ENCODE measurements at regions not wholly inside any gene's neighbourhood (a gene's known extent, or its start where the extent isn't known, plus 50 kb on each side); places are given as distances from the start of the nearest gene placed in this dataset.
"Not testable (repeated sequence)": the region's sequence is repeated elsewhere in the genome, so short reads cannot be mapped to it uniquely, and the experiment has no call there.

DNA sequence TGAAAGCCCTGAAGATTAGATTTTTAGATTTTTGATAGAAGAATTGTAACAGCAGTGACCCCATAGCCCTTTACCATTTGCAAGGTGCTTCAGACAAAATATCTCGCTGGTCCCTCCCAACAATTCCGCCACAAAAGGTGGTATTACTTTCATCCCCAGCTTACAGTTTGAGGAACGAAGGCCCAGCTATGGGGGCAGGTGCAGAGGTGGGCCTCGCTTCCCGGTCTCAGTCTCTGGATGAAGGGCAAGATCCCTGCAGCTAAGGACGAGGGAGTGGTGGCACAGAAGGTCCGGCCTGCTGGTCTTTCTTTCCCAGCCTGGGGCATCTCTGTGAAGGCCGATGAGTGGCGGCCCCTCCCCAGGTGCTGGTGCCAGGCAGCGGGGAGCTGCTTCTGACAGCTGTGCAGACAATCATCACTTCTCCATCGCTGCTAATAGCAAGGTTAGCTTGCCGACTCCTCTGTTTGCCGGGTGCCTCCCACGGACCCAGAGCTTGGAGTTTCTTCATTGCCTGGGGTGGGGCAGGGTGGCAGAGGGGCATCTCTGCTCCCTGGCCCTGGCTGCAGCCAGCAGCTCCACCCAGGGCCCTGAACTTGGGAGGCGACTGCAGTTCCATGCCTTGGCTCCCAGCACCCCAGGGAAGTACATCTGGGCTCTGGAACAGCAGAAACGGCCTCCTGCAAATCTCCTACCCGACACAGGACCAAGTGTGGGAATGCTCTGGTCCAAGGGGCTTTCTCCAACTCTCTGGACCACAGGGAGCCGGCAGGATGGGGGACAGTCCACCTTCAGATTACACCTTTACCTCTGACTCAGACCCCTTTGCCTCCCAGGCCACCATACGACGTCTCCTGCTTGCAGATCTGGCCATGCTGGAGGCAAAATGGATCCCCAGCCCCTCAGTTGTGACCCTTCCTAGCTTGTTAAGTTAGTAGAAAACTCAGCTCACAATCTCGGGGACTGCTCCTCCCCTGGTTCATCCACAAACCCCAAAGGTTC is 170.5 kb downstream of the TRIM43 start:
- H3K4ac ChIP-seq (replicated peaks; ENCODE audit: insufficient read length, low read depth, low read length), result not testable (repeated sequence)

More for the DNA sequence above, 170.5 kb downstream of the TRIM43 start:
- DNase-seq (ENCODE audit: low read depth in 1 of 2, low spot score in 2 of 2); POLR2A ChIA-PET (ENCODE audit: partially characterized antibody); H3K27me3 ChIP-seq (replicated peaks in 1 of 4; ENCODE audit: control insufficient read depth in 3 of 4, extremely low read depth in 1 of 4, insufficient read depth in 3 of 4, low read length in 3 of 4); H3K18ac ChIP-seq (ENCODE audit: extremely low read depth, low read length); H2BK12ac ChIP-seq (ENCODE audit: low read depth, low read length); H3K14ac ChIP-seq (ENCODE audit: insufficient read length); H4K5ac ChIP-seq (ENCODE audit: insufficient read length, low read depth, low read length); H2BK20ac ChIP-seq (ENCODE audit: low read length); H3K36me3 ChIP-seq (ENCODE audit: control insufficient read depth in 2 of 4, insufficient read depth in 4 of 4, low read length in 3 of 4); H2BK5ac ChIP-seq (ENCODE audit: low read depth, low read length); FAIRE-seq; H3K27ac ChIP-seq (ENCODE audit: low read depth, low read length); H4K20me1 ChIP-seq (replicated peaks in 1 of 2; ENCODE audit: control insufficient read depth in 1 of 2, insufficient read depth in 2 of 2, low read length in 2 of 2); H3K23ac ChIP-seq (ENCODE audit: insufficient read length); H2BK120ac ChIP-seq (replicated peaks; ENCODE audit: low read depth, low read length); H3K4me1 ChIP-seq (replicated peaks in 1 of 4; ENCODE audit: control insufficient read depth in 3 of 4, insufficient read depth in 4 of 4, low read length in 3 of 4); H3K4me2 ChIP-seq (ENCODE audit: insufficient read depth in 1 of 2, low read depth in 2 of 2, low read length in 2 of 2); H3K79me1 ChIP-seq (ENCODE audit: low read depth, low read length); H3K4me3 ChIP-seq (ENCODE audit: extremely low read depth in 1 of 4, insufficient read depth in 2 of 4, low read depth in 3 of 4, low read length in 4 of 4); H2AK5ac ChIP-seq (ENCODE audit: low read depth, low read length); H3K79me2 ChIP-seq (ENCODE audit: control insufficient read depth in 1 of 2, insufficient read depth in 2 of 2, low read length in 2 of 2); H3K9ac ChIP-seq (replicated peaks in 1 of 4; ENCODE audit: extremely low read depth in 1 of 4, low read depth in 3 of 4, low read length in 3 of 4); H2BK15ac ChIP-seq (ENCODE audit: low read length); H4K91ac ChIP-seq (replicated peaks; ENCODE audit: insufficient read length, low read length); H2AFZ ChIP-seq (ENCODE audit: low read length); CTCF ChIA-PET (ENCODE audit: partially characterized antibody); H3K23me2 ChIP-seq (ENCODE audit: low read depth, low read length); H4K8ac ChIP-seq (ENCODE audit: extremely low read depth, insufficient read depth, low read length); H3K56ac ChIP-seq (replicated peaks; ENCODE audit: insufficient read length, low read depth, low read length): not testable (repeated sequence)
- 79% methylated on average over 17 of the region's 21 CpGs; no CpG with 5 or more reads in 1 of the 2 experiments for WGBS, 2 experiments (ENCODE audit: extremely low coverage in 1 of 2, insufficient coverage in 1 of 2, insufficient read length in 1 of 2, insufficient replicate concordance in 2 of 2, low coverage in 1 of 2, low lambda C conversion rate in 2 of 2, missing lambda C conversion rate in 1 of 2)
- peaks cover 32 to 77% of the 10 kb centered on the region in 2 experiments; a peak in 3 of 4 replicates for H3K9me3 ChIP-seq (ENCODE audit: insufficient read depth in 2 of 2, low read depth in 1 of 2, low read length in 1 of 2)

All from H1 (cell line).